ENCODE measurements at regions not wholly inside any gene's neighbourhood (a gene's known extent, or its start where the extent isn't known, plus 50 kb on each side); places are given as distances from the start of the nearest gene placed in this dataset.

GRCh38 chr3:150128126-150128525 is 157.4 kb upstream of the PFN2 start:
- H3K9me3 ChIP-seq (ENCODE audit: insufficient read depth in 2 of 2, low read depth in 1 of 2, low read length in 1 of 2) = no peaks in the 10 kb centered on the region
- H3K23ac ChIP-seq (ENCODE audit: insufficient read length) = no peak overlapping the region
- POLR2A ChIA-PET (ENCODE audit: partially characterized antibody) = no interaction called here
- H3K4ac ChIP-seq (replicated peaks; ENCODE audit: insufficient read length, low read depth, low read length) = no peak overlapping the region
- H4K8ac ChIP-seq (ENCODE audit: extremely low read depth, insufficient read depth, low read length) = no peak overlapping the region
- CTCF ChIA-PET (ENCODE audit: partially characterized antibody) = no interaction called here
- no peak for FAIRE-seq
- H3K4me2 ChIP-seq (ENCODE audit: insufficient read depth in 1 of 2, low read depth in 2 of 2, low read length in 2 of 2) = no peak overlapping the region
- H3K56ac ChIP-seq (replicated peaks; ENCODE audit: insufficient read length, low read depth, low read length) = no peak overlapping the region
- no peak overlapping the region for H3K14ac ChIP-seq (ENCODE audit: insufficient read length)
- H3K23me2 ChIP-seq (ENCODE audit: low read depth, low read length) = no peaks in the 10 kb centered on the region
- H2BK120ac ChIP-seq (replicated peaks; ENCODE audit: low read depth, low read length) = no peak overlapping the region
- 0 out of 2 replicates have a peak overlapping the region, but pooled peaks have one; percentile 0 for H2BK12ac ChIP-seq (ENCODE audit: low read depth, low read length)
- no peaks in the 10 kb centered on the region for H3K27me3 ChIP-seq (replicated peaks in 1 of 4; ENCODE audit: control insufficient read depth in 3 of 4, extremely low read depth in 1 of 4, insufficient read depth in 3 of 4, low read length in 3 of 4)
- H3K4me1 ChIP-seq (replicated peaks in 1 of 4; ENCODE audit: control insufficient read depth in 3 of 4, insufficient read depth in 4 of 4, low read length in 3 of 4) = peaks cover 10 to 16% (median 13%) of the 10 kb centered on the region in 4 experiments; a peak in 6 of 7 replicates
- H2BK15ac ChIP-seq (ENCODE audit: low read length) = no peak overlapping the region
- no peak overlapping the region for H3K9ac ChIP-seq (replicated peaks in 1 of 4; ENCODE audit: extremely low read depth in 1 of 4, low read depth in 3 of 4, low read length in 3 of 4)
- DNase-seq (ENCODE audit: low read depth in 1 of 2, low spot score in 2 of 2) = no peak
- no peak overlapping the region for H2BK5ac ChIP-seq (ENCODE audit: low read depth, low read length)
- H2BK20ac ChIP-seq (ENCODE audit: low read length) = no peak overlapping the region
- no peak overlapping the region for H3K4me3 ChIP-seq (ENCODE audit: extremely low read depth in 1 of 4, insufficient read depth in 2 of 4, low read depth in 3 of 4, low read length in 4 of 4)
- no peak overlapping the region for H3K27ac ChIP-seq (ENCODE audit: low read depth, low read length)
- no peak overlapping the region for H2AK5ac ChIP-seq (ENCODE audit: low read depth, low read length)
- H3K79me1 ChIP-seq (ENCODE audit: low read depth, low read length) = no peaks in the 10 kb centered on the region
- H4K5ac ChIP-seq (ENCODE audit: insufficient read length, low read depth, low read length) = no peak overlapping the region
- no peak overlapping the region for H4K91ac ChIP-seq (replicated peaks; ENCODE audit: insufficient read length, low read length)
- no peaks in the 10 kb centered on the region for H3K79me2 ChIP-seq (ENCODE audit: control insufficient read depth in 1 of 2, insufficient read depth in 2 of 2, low read length in 2 of 2)
- no peak overlapping the region for H3K18ac ChIP-seq (ENCODE audit: extremely low read depth, low read length)
- no peaks in the 10 kb centered on the region for H4K20me1 ChIP-seq (replicated peaks in 1 of 2; ENCODE audit: control insufficient read depth in 1 of 2, insufficient read depth in 2 of 2, low read length in 2 of 2)
- TF ChIP-seq BRCA1 (IDR thresholded peaks at IDR 0.05; ENCODE audit: low read depth, low read length) = no peak
- TF ChIP-seq CTBP2 (IDR thresholded peaks at IDR 0.05; ENCODE audit: borderline replicate concordance, insufficient read depth, insufficient read length, low read length) = no peak
- H3K36me3 ChIP-seq (ENCODE audit: control insufficient read depth in 2 of 4, insufficient read depth in 4 of 4, low read length in 3 of 4) = no peaks in the 10 kb centered on the region
- 60% methylated on average over 3 of the region's 3 CpGs; no CpG with 5 or more reads in 1 of the 2 experiments for WGBS, 2 experiments (ENCODE audit: extremely low coverage in 1 of 2, insufficient coverage in 1 of 2, insufficient read length in 1 of 2, insufficient replicate concordance in 2 of 2, low coverage in 1 of 2, low lambda C conversion rate in 2 of 2, missing lambda C conversion rate in 1 of 2)
- H2AFZ ChIP-seq (ENCODE audit: low read length) = no peak overlapping the region
